Natural killer cell (primary cell): ENCODE measurements at regions not wholly inside any gene's neighbourhood (a gene's known extent, or its start where the extent isn't known, plus 50 kb on each side); places are given as distances from the start of the nearest gene placed in this dataset.

Source experiments
- ATAC-seq, 3 donors: fragments of 150-1000 bp in 2 of 3; fragments of 200-7000 bp in 1 of 3; cut with Tn5 transposase; 1 replicate in 1 of 3; 2 replicates in 2 of 3; pipeline ENCODE4 v1.10.0; 2021; ENCODE audit warnings: mild to moderate bottlenecking in 2 of 3, moderate library complexity in 2 of 3
- DNase-seq, 2 donors: peaks; one replicate each; pipeline versions ENCODE4 v3.0.0 to v3.0.0-alpha.2; 2013 to 2021; ENCODE audit warnings: mixed read lengths in 1 of 2
- H3K27ac ChIP-seq: one replicate; pipeline ENCODE4 v1.5.1; 2013; ENCODE audit warnings: mild to moderate bottlenecking, low read length
- H3K27me3 ChIP-seq: one replicate; pipeline ENCODE4 v1.6.1; 2013; ENCODE audit warnings: low read length; ENCODE audit not compliant: control insufficient read depth, insufficient read depth
- H3K36me3 ChIP-seq: one replicate; pipeline ENCODE4 v1.6.1; 2013; ENCODE audit warnings: low read length; ENCODE audit not compliant: control insufficient read depth, insufficient read depth
- H3K4me1 ChIP-seq: one replicate; pipeline ENCODE4 v1.6.1; 2013; ENCODE audit warnings: low read length; ENCODE audit not compliant: control insufficient read depth, insufficient read depth
- H3K4me3 ChIP-seq: one replicate; pipeline ENCODE4 v1.5.1; 2013; ENCODE audit warnings: low read length
- H3K9me3 ChIP-seq: one replicate; pipeline ENCODE4 v1.6.1; 2013; ENCODE audit warnings: low read length; ENCODE audit not compliant: control insufficient read depth, insufficient read depth
- H3K27ac Mint-ChIP-seq, 2 donors: one replicate each; pipeline ENCODE4 v1.8.0; 2022; ENCODE audit warnings: mild to moderate bottlenecking in 2 of 2, mixed read lengths in 2 of 2, moderate library complexity in 1 of 2
- H3K27me3 Mint-ChIP-seq, 2 donors: one replicate each; pipeline ENCODE4 v1.8.0; 2022; ENCODE audit warnings: low read depth in 2 of 2, mixed read lengths in 2 of 2
- H3K36me3 Mint-ChIP-seq: one replicate; pipeline ENCODE4 v1.8.0; 2022; ENCODE audit warnings: mixed read lengths
- H3K4me1 Mint-ChIP-seq, 2 donors: one replicate each; pipeline ENCODE4 v1.8.0; 2022; ENCODE audit warnings: mixed read lengths in 2 of 2
- H3K4me3 Mint-ChIP-seq: one replicate; pipeline ENCODE4 v1.8.0; 2022; ENCODE audit warnings: mild to moderate bottlenecking, moderate library complexity, mixed read lengths
- H3K9me3 Mint-ChIP-seq, 2 donors: one replicate each; pipeline ENCODE4 v1.8.0; 2022; ENCODE audit warnings: mixed read lengths in 2 of 2
- WGBS: methylation state at CpG from one replicate; pipeline ENCODE4 v1.1.7; 2013; ENCODE audit warnings: missing lambda C conversion rate; ENCODE audit not compliant: insufficient coverage; 5-methylcytosine and 5-hydroxymethylcytosine counted together
- intact Hi-C: fragments of 100-400 bp; cut with micrococcal nuclease; formaldehyde crosslinking; loops from one replicate; pipeline ENCODE4 v1.14.2; 2022
- TF ChIP-seq, protein P1 (sequence below): fragments of 200-600 bp; IDR thresholded peaks from one replicate; pipeline ENCODE4 v1.8.0; 2022; ENCODE audit warnings: antibody characterized with exemption

DNA sequence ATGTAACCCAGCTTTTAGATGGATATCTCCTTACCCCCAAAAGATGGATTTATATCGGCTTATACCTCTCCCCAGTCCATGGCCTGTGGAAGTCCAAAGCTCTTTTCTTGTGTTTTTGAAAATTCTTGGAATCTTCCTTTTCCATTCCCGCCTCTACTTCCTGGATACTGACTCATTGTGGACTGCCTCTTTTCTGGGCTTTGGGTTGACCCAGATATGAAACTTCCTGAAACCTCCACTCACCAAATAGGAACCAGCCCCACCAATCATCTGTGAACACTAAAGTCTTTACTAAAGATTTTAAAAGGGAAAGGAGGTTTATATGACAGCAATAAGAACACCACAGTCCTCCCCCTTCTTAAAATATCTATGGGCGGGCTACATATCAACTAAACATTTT lies 163.4 kb upstream of the SYN3 start:
- intact Hi-C loops = no loop called here
- ATAC-seq = no peak
- Histone ChIP-seq H3K36me3 (no peaks in the 10 kb centered on the region), H3K27ac (no peak overlapping the region), H3K27me3 (no peaks in the 10 kb centered on the region), H3K4me1 (no peaks in the 10 kb centered on the region), H3K4me3 (no peak overlapping the region), H3K9me3 (no peaks in the 10 kb centered on the region)
- H3K4me3 Mint-ChIP-seq = no peak overlapping the region
- H3K27me3 Mint-ChIP-seq = peaks cover 4 to 16% of the 10 kb centered on the region in 2 donors
- H3K36me3 Mint-ChIP-seq = no peaks in the 10 kb centered on the region
- no peak overlapping the region for H3K27ac Mint-ChIP-seq
- TF ChIP-seq, protein P1, sequence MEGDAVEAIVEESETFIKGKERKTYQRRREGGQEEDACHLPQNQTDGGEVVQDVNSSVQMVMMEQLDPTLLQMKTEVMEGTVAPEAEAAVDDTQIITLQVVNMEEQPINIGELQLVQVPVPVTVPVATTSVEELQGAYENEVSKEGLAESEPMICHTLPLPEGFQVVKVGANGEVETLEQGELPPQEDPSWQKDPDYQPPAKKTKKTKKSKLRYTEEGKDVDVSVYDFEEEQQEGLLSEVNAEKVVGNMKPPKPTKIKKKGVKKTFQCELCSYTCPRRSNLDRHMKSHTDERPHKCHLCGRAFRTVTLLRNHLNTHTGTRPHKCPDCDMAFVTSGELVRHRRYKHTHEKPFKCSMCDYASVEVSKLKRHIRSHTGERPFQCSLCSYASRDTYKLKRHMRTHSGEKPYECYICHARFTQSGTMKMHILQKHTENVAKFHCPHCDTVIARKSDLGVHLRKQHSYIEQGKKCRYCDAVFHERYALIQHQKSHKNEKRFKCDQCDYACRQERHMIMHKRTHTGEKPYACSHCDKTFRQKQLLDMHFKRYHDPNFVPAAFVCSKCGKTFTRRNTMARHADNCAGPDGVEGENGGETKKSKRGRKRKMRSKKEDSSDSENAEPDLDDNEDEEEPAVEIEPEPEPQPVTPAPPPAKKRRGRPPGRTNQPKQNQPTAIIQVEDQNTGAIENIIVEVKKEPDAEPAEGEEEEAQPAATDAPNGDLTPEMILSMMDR = no peak
- peaks cover 0 to 2% of the 10 kb centered on the region in 2 donors for H3K9me3 Mint-ChIP-seq
- no peak for DNase-seq
- 85% methylated on average over 3 of the region's 3 CpGs for WGBS
- H3K4me1 Mint-ChIP-seq = no peaks in the 10 kb centered on the region

- no peaks in the 10 kb centered on the region for H3K9me3 ChIP-seq
- Mint-ChIP-seq H3K9me3 (no peaks in the 10 kb centered on the region), H3K36me3 (no peaks in the 10 kb centered on the region), H3K4me1 (no peaks in the 10 kb centered on the region), H3K4me3 (no peak overlapping the region), H3K27ac (no peak overlapping the region), H3K27me3 (peaks cover 4 to 16% of the 10 kb centered on the region in 2 donors)
- H3K4me1 ChIP-seq = no peaks in the 10 kb centered on the region
- H3K36me3 ChIP-seq = no peaks in the 10 kb centered on the region
- DNase-seq (no peak), ATAC-seq (no peak)
- H3K4me3 ChIP-seq = no peak overlapping the region
- intact Hi-C loops = no loop called here
- TF ChIP-seq, protein P1 = no peak
- WGBS = 71% methylated on average over 5 of the region's 5 CpGs
- no peaks in the 10 kb centered on the region for H3K27me3 ChIP-seq
- H3K27ac ChIP-seq = no peak overlapping the region
These were observed 162.4 kb upstream of the SYN3 start for GRCh38 chr22:33220476-33221080.

DNA sequence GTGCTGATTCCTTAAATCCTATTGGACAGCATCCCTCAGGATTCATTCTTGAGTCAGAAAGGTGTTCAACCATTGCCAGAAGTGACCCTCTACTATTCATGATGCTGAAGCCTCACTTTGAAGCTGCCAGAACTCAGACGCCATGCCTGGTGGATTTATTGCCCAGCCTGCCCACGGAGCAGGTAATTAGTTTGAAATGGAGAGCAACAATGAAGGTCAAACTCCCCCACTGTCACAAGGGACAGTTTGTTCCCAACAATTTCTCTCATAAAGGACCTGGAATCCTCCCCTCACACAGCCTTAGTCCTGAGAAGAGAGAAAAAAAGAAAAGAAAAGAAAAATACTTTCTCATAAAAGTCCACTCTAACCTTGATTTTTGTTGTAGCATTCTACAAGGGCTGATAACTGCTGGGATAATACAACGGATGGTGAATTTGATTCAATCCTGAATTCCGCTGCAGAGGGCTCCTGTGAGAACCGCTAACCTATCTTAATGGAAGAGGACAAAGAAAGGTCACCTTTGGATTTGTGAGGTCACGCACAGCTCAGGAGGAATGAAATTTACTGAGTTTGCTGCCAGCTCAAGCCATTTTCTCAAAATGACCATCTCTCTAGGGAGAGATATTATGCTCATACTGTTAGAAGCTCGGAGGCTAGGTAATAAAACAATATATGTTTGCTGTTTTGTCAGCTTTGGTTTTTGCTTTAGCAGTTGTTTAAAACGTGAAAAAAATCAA lies 161.6 kb upstream of the SYN3 start:
- Mint-ChIP-seq H3K27me3 (peaks cover 4 to 16% of the 10 kb centered on the region in 2 donors), H3K9me3 (no peaks in the 10 kb centered on the region), H3K4me1 (no peaks in the 10 kb centered on the region), H3K36me3 (no peaks in the 10 kb centered on the region), H3K4me3 (no peak overlapping the region), H3K27ac (no peak overlapping the region)
- Histone ChIP-seq H3K4me3 (no peak overlapping the region), H3K4me1 (no peaks in the 10 kb centered on the region), H3K36me3 (no peaks in the 10 kb centered on the region), H3K9me3 (no peaks in the 10 kb centered on the region), H3K27ac (no peak overlapping the region), H3K27me3 (no peaks in the 10 kb centered on the region)
- intact Hi-C loops = loop anchor here (10.0 kb wide), 1 partner anchor 1365 kb away; no protein-coding TSS in a partner anchor
- DNase-seq = no peak
- no peak for ATAC-seq
- TF ChIP-seq, protein P1 = no peak
- 64% methylated on average over 8 of the region's 8 CpGs for WGBS
